H1 (cell line): ENCODE measurements at regions not wholly inside any gene's neighbourhood (a gene's known extent, or its start where the extent isn't known, plus 50 kb on each side); places are given as distances from the start of the nearest gene placed in this dataset.

Experiments used
- CTCF ChIA-PET: fragments of 300-600 bp; sonication (Branson Sonifier 250); formaldehyde crosslinking; loops from one replicate; lab custom pipeline; 2021; ENCODE audit not compliant: partially characterized antibody; lab: Charles Lee
- POLR2A ChIA-PET: fragments of 300-600 bp; sonication (Branson Sonifier 250); formaldehyde crosslinking; loops from one replicate; lab custom pipeline; 2021; ENCODE audit warnings: inconsistent platforms; ENCODE audit not compliant: partially characterized antibody; lab: Charles Lee
- DNase-seq, 2 experiments: peaks; one replicate each; pipeline versions ENCODE4 v3.0.0 to v3.0.0-alpha.2; 2010 to 2022; ENCODE audit warnings: low spot score in 2 of 2, low read depth in 1 of 2, mixed read lengths in 1 of 2
- FAIRE-seq: peaks from 2 replicates; lab custom pipeline; 2011; peaks lifted over from hg19 to GRCh38; lab: Jason Lieb, UNC
- H2AFZ ChIP-seq: 2 replicates; pipeline ENCODE4 v1.8.1; 2012; ENCODE audit warnings: low read length, inconsistent platforms
- H2AK5ac ChIP-seq: 2 replicates; pipeline ENCODE4 v1.6.1; 2013; ENCODE audit warnings: low read depth, low read length
- H2BK120ac ChIP-seq: replicated peaks from 2 replicates; pipeline ENCODE3; 2013; ENCODE audit warnings: low read depth, low read length, inconsistent platforms
- H2BK12ac ChIP-seq: 2 replicates; pipeline ENCODE4 v1.6.1; 2013; ENCODE audit warnings: low read depth, low read length
- H2BK15ac ChIP-seq: 2 replicates; pipeline ENCODE4 v1.6.1; 2013; ENCODE audit warnings: low read length
- H2BK20ac ChIP-seq: 2 replicates; pipeline ENCODE4 v1.6.1; 2013; ENCODE audit warnings: low read length
- H2BK5ac ChIP-seq: 2 replicates; pipeline ENCODE4 v1.6.1; 2013; ENCODE audit warnings: low read depth, low read length
- H3K14ac ChIP-seq: 2 replicates; pipeline ENCODE4 v1.6.1; 2013; ENCODE audit warnings: inconsistent platforms; ENCODE audit not compliant: insufficient read length
- H3K18ac ChIP-seq: 2 replicates; pipeline ENCODE4 v1.6.1; 2013; ENCODE audit warnings: low read length; ENCODE audit errors: extremely low read depth
- H3K23ac ChIP-seq: 2 replicates; pipeline ENCODE4 v1.6.1; 2013; ENCODE audit warnings: inconsistent platforms; ENCODE audit not compliant: insufficient read length
- H3K23me2 ChIP-seq: 2 replicates; pipeline ENCODE4 v1.6.1; 2013; ENCODE audit warnings: low read depth, low read length
- H3K27ac ChIP-seq: 2 replicates; pipeline ENCODE4 v1.6.1; 2011; ENCODE audit warnings: low read depth, low read length, inconsistent platforms
- H3K27me3 ChIP-seq, 4 experiments: replicated peaks in 1 of 4; 1 replicate in 1 of 4; 2 replicates in 3 of 4; pipeline versions ENCODE4 v1.6.1 to v1.8.1; 2011 to 2013; ENCODE audit warnings: low read length in 3 of 4, mild to moderate bottlenecking in 3 of 4, inconsistent platforms in 2 of 4, mixed read lengths in 2 of 4, moderate library complexity in 1 of 4; ENCODE audit not compliant: control insufficient read depth in 3 of 4, insufficient read depth in 3 of 4; ENCODE audit errors: extremely low read depth in 1 of 4
- H3K36me3 ChIP-seq, 4 experiments: 2 replicates each; pipeline versions ENCODE4 v1.6.1 to v1.8.1; 2011 to 2013; ENCODE audit warnings: mild to moderate bottlenecking in 4 of 4, low read length in 3 of 4, moderate library complexity in 2 of 4, control low read depth in 1 of 4, inconsistent platforms in 1 of 4; ENCODE audit not compliant: insufficient read depth in 4 of 4, control insufficient read depth in 2 of 4
- H3K4ac ChIP-seq: replicated peaks from 2 replicates; pipeline ENCODE3; 2013; ENCODE audit warnings: low read length, low read depth, mixed read lengths, inconsistent platforms; ENCODE audit not compliant: insufficient read length
- H3K4me1 ChIP-seq, 4 experiments: replicated peaks in 1 of 4; 1 replicate in 1 of 4; 2 replicates in 3 of 4; pipeline versions ENCODE4 v1.6.1 to v1.8.1; 2011 to 2013; ENCODE audit warnings: low read length in 3 of 4, inconsistent platforms in 2 of 4, mixed read lengths in 1 of 4; ENCODE audit not compliant: insufficient read depth in 4 of 4, control insufficient read depth in 3 of 4
- H3K4me2 ChIP-seq, 2 experiments: 2 replicates each; pipeline versions ENCODE4 v1.6.1 to v1.8.1; 2011 to 2013; ENCODE audit warnings: low read depth in 2 of 2, low read length in 2 of 2, control low read depth in 1 of 2, inconsistent platforms in 1 of 2, mild to moderate bottlenecking in 1 of 2; ENCODE audit not compliant: insufficient read depth in 1 of 2
- H3K4me3 ChIP-seq, 4 experiments: fragments of 200-600, 300-600 bp in 1 of 4; sonication (generic), shearing (Covaris generic), sonication (Bioruptor Twin) in 1 of 4; 2 replicates each; pipeline versions ENCODE4 v1.5.1 to v1.8.1; 2011 to 2016; ENCODE audit warnings: low read length in 4 of 4, low read depth in 3 of 4, control low read depth in 2 of 4, inconsistent platforms in 2 of 4, mild to moderate bottlenecking in 2 of 4, mixed read lengths in 1 of 4, moderate library complexity in 1 of 4; ENCODE audit not compliant: insufficient read depth in 2 of 4; ENCODE audit errors: extremely low read depth in 1 of 4
- H3K56ac ChIP-seq: replicated peaks from 2 replicates; pipeline ENCODE3; 2013; ENCODE audit warnings: low read depth, mild to moderate bottlenecking, mixed read lengths, low read length, inconsistent platforms; ENCODE audit not compliant: insufficient read length
- H3K79me1 ChIP-seq: 2 replicates; pipeline ENCODE4 v1.6.1; 2013; ENCODE audit warnings: low read depth, low read length, control low read depth
- H3K79me2 ChIP-seq, 2 experiments: 2 replicates each; pipeline versions ENCODE4 v1.6.1 to v1.8.1; 2012 to 2013; ENCODE audit warnings: low read length in 2 of 2, mild to moderate bottlenecking in 2 of 2, inconsistent platforms in 1 of 2; ENCODE audit not compliant: insufficient read depth in 2 of 2, control insufficient read depth in 1 of 2
- H3K9ac ChIP-seq, 4 experiments: replicated peaks in 1 of 4; 1 replicate in 1 of 4; 2 replicates in 3 of 4; pipeline versions ENCODE4 v1.6.1 to v1.8.1; 2011 to 2013; ENCODE audit warnings: low read depth in 3 of 4, low read length in 3 of 4, control low read depth in 2 of 4, mild to moderate bottlenecking in 2 of 4, moderate library complexity in 2 of 4, inconsistent platforms in 1 of 4; ENCODE audit errors: extremely low read depth in 1 of 4
- H3K9me3 ChIP-seq, 2 experiments: 2 replicates each; pipeline versions ENCODE4 v1.6.1 to v1.8.1; 2012 to 2013; ENCODE audit warnings: mild to moderate bottlenecking in 2 of 2, moderate library complexity in 2 of 2, control low read depth in 1 of 2, inconsistent platforms in 1 of 2, low read depth in 1 of 2, low read length in 1 of 2, mixed read lengths in 1 of 2; ENCODE audit not compliant: insufficient read depth in 2 of 2
- H4K20me1 ChIP-seq, 2 experiments: replicated peaks in 1 of 2; 2 replicates each; pipeline versions ENCODE3 to v1.8.1; 2011 to 2013; ENCODE audit warnings: inconsistent platforms in 2 of 2, low read length in 2 of 2, mild to moderate bottlenecking in 1 of 2; ENCODE audit not compliant: insufficient read depth in 2 of 2, control insufficient read depth in 1 of 2
- H4K5ac ChIP-seq: 2 replicates; pipeline ENCODE4 v1.6.1; 2013; ENCODE audit warnings: low read length, low read depth, mixed read lengths, inconsistent platforms; ENCODE audit not compliant: insufficient read length
- H4K8ac ChIP-seq: 2 replicates; pipeline ENCODE4 v1.8.0; 2013; ENCODE audit warnings: mild to moderate bottlenecking, moderate library complexity, low read length, inconsistent platforms; ENCODE audit not compliant: insufficient read depth; ENCODE audit errors: extremely low read depth
- H4K91ac ChIP-seq: replicated peaks from 2 replicates; pipeline ENCODE3; 2013; ENCODE audit warnings: low read length, mixed read lengths, inconsistent platforms; ENCODE audit not compliant: insufficient read length
- ASH2L ChIP-seq: fragments of 200-600, 300-600 bp; sonication (generic); IDR thresholded peaks from one replicate; pipeline ENCODE4 v1.7.1; 2017; ENCODE audit warnings: low read length
- BACH1 ChIP-seq: IDR thresholded peaks from 2 replicates; pipeline ENCODE4 v1.6.1; 2012; ENCODE audit warnings: low read length, improper control_type of control experiment
- CEBPB ChIP-seq: IDR thresholded peaks from 2 replicates; pipeline ENCODE4 v1.6.1; 2012; ENCODE audit warnings: low read depth, low read length
- CREB1 ChIP-seq: IDR thresholded peaks from 2 replicates; pipeline ENCODE4 v1.6.1; 2012; ENCODE audit warnings: inconsistent platforms
- GABPA ChIP-seq: IDR thresholded peaks from 2 replicates; pipeline ENCODE4 v1.6.1; 2011; ENCODE audit warnings: mild to moderate bottlenecking, low read length, moderate library complexity, borderline replicate concordance; ENCODE audit not compliant: insufficient read depth
- GTF2F1 ChIP-seq: IDR thresholded peaks from 2 replicates; pipeline ENCODE4 v1.6.1; 2012; ENCODE audit warnings: low read depth, low read length, improper control_type of control experiment, borderline replicate concordance
- JUN ChIP-seq: IDR thresholded peaks from 2 replicates; pipeline ENCODE4 v1.6.1; 2011; ENCODE audit warnings: low read depth, mild to moderate bottlenecking, improper control_type of control experiment, low read length
- NRF1 ChIP-seq: IDR thresholded peaks from 2 replicates; pipeline ENCODE4 v1.6.1; 2011; ENCODE audit warnings: mild to moderate bottlenecking, low read depth, low read length, improper control_type of control experiment
- POLR2AphosphoS5 ChIP-seq: IDR thresholded peaks from 2 replicates; pipeline ENCODE4 v1.6.1; 2011; ENCODE audit warnings: low read depth, low read length
- RFX5 ChIP-seq: IDR thresholded peaks from 2 replicates; pipeline ENCODE4 v1.6.1; 2011; ENCODE audit warnings: low read depth, low read length, improper control_type of control experiment, borderline replicate concordance
- TBP ChIP-seq: IDR thresholded peaks from 2 replicates; pipeline ENCODE4 v1.6.1; 2011; ENCODE audit warnings: low read depth, low read length, improper control_type of control experiment
- TEAD4 ChIP-seq: IDR thresholded peaks from 2 replicates; pipeline ENCODE4 v1.6.1; 2012; ENCODE audit warnings: low read depth, low read length, inconsistent platforms, mixed read lengths
- WGBS, 2 experiments: shearing (Covaris generic) in 1 of 2; methylation state at CpG; one replicate each; pipeline versions ENCODE4 v1.1.6 to v1.1.7; 2013 to 2015; ENCODE audit warnings: low lambda C conversion rate in 2 of 2, mixed read lengths in 2 of 2, inconsistent platforms in 1 of 2, low coverage in 1 of 2, missing lambda C conversion rate in 1 of 2; ENCODE audit not compliant: insufficient replicate concordance in 2 of 2, insufficient coverage in 1 of 2, insufficient read length in 1 of 2; ENCODE audit errors: extremely low coverage in 1 of 2, missing lambda C conversion rate in 1 of 2; 5-methylcytosine and 5-hydroxymethylcytosine counted together

- 93% methylated on average over 5 of the region's 5 CpGs; no CpG with 5 or more reads in 1 of the 2 experiments for WGBS, 2 experiments
Measured at GRCh38 chr9:25025156-25025555, 479.5 kb upstream of the IZUMO3 start.

More at GRCh38 chr9:25025156-25025555, 479.5 kb upstream of the IZUMO3 start:
- Histone ChIP-seq H3K36me3 (no peaks in the 10 kb centered on the region), H3K4me1 (no peaks in the 10 kb centered on the region), H3K9me3 (no peaks in the 10 kb centered on the region), H3K14ac (no peak overlapping the region), H2BK15ac (no peak overlapping the region), H3K79me2 (no peaks in the 10 kb centered on the region), H3K23ac (no peak overlapping the region), H2AK5ac (no peak overlapping the region), H3K9ac (no peak overlapping the region), H3K79me1 (no peaks in the 10 kb centered on the region), H2BK20ac (no peak overlapping the region), H3K4me3 (no peak overlapping the region), H3K4ac (no peak overlapping the region), H3K56ac (no peak overlapping the region), H2BK120ac (no peak overlapping the region), H4K20me1 (no peaks in the 10 kb centered on the region), H2BK5ac (no peak overlapping the region), H2AFZ (no peak overlapping the region), H4K91ac (no peak overlapping the region), H4K8ac (0 out of 2 replicates have a peak overlapping the region, but pooled peaks have one; percentile 38), H2BK12ac (no peak overlapping the region), H3K23me2 (no peaks in the 10 kb centered on the region), H4K5ac (no peak overlapping the region), H3K4me2 (no peak overlapping the region), H3K27me3 (no peaks in the 10 kb centered on the region), H3K27ac (no peak overlapping the region), H3K18ac (no peak overlapping the region)
- TF ChIP-seq TEAD4 (no peak), GABPA (no peak), TBP (no peak), CEBPB (no peak), JUN (no peak), CREB1 (no peak), BACH1 (no peak), RFX5 (no peak), POLR2AphosphoS5 (no peak), NRF1 (no peak), GTF2F1 (no peak), ASH2L (no peak)
- DNase-seq (no peak), FAIRE-seq (no peak)
- ChIA-PET CTCF (interaction anchor here (1.0 to 1.4 kb wide), 2 partner anchors 22 to 27 kb away, joined by 3 read pairs; no protein-coding TSS in a partner anchor), POLR2A (no interaction called here)
